ENCODE measurements at regions not wholly inside any gene's neighbourhood (a gene's known extent, or its start where the extent isn't known, plus 50 kb on each side); places are given as distances from the start of the nearest gene placed in this dataset.

DNA sequence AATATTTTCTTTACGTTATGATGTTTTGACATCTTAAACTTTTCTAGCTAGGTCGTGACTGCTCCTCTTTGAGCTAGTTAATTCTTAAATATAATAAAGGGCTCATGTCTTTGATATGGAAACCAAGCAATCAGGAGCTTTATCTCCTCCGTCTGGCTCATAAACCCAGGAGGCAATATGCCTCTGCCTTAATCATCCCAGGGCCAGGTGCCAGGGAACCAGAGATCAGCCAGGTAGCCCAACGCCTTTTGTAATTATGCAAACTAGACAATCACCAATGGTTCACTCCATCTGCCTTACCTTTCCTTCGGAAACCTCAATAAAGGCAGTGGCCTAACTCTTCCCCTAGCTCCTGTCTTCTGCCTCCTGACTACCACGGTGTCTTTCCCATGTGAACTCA is 213.7 kb downstream of the KCNJ3 start:
- TF ChIP-seq, protein P1, sequence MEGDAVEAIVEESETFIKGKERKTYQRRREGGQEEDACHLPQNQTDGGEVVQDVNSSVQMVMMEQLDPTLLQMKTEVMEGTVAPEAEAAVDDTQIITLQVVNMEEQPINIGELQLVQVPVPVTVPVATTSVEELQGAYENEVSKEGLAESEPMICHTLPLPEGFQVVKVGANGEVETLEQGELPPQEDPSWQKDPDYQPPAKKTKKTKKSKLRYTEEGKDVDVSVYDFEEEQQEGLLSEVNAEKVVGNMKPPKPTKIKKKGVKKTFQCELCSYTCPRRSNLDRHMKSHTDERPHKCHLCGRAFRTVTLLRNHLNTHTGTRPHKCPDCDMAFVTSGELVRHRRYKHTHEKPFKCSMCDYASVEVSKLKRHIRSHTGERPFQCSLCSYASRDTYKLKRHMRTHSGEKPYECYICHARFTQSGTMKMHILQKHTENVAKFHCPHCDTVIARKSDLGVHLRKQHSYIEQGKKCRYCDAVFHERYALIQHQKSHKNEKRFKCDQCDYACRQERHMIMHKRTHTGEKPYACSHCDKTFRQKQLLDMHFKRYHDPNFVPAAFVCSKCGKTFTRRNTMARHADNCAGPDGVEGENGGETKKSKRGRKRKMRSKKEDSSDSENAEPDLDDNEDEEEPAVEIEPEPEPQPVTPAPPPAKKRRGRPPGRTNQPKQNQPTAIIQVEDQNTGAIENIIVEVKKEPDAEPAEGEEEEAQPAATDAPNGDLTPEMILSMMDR (IDR thresholded peaks at IDR 0.05), result no peak
- TF ChIP-seq POLR2A (IDR thresholded peaks at IDR 0.05) (no peak), POLR2AphosphoS5 (IDR thresholded peaks at IDR 0.05) (no peak), EP300 (IDR thresholded peaks at IDR 0.05; ENCODE audit: low read depth) (no peak)
